NCI-H187 treated with DMSO at 0.1 percent for 48 hours (cell line): ENCODE measurements at regions not wholly inside any gene's neighbourhood (a gene's known extent, or its start where the extent isn't known, plus 50 kb on each side); places are given as distances from the start of the nearest gene placed in this dataset.

Experiments
- DNase-seq: peaks from one replicate; lab custom pipeline; 2025; lab: John Stamatoyannopoulos, UW

DNA sequence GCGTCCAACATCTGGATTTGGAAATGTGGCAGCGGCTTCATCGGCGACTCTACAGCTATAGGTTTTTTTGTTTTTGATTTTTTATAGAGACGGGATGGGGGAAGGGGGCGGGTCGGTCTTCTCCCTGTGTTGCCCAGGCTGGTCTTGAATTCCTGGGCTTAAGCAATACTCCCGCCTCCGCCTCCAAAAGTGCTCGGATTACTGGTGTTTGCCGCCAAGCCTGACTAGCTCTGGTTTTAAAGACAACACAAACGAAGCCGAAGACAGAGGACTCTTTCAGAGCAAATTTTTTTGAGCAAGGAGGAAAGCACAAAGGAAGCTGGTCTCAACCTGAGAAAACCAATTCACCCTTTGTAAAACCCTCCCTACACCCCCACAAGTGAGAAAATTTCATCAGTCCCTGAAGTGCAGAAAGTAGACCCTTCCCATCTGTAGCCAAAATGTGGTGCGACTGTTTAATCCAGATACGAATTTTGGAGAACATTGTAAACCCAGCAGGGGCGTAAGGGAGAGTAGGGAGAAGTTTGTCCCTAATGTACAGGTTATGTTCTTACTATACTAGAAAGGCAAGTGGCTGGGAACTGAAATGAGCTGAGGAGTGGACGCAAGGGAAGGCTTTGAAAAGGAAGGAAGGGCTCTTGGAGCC lies 185.9 kb downstream of the TRIM27 start:
- no peak for DNase-seq

- no peak for DNase-seq
These were observed 185.4 kb downstream of the TRIM27 start for GRCh38 chr6:28738396-28738765.

- DNase-seq = no peak
These were observed 182.4 kb downstream of the TRIM27 start for GRCh38 chr6:28741363-28741762.

DNA sequence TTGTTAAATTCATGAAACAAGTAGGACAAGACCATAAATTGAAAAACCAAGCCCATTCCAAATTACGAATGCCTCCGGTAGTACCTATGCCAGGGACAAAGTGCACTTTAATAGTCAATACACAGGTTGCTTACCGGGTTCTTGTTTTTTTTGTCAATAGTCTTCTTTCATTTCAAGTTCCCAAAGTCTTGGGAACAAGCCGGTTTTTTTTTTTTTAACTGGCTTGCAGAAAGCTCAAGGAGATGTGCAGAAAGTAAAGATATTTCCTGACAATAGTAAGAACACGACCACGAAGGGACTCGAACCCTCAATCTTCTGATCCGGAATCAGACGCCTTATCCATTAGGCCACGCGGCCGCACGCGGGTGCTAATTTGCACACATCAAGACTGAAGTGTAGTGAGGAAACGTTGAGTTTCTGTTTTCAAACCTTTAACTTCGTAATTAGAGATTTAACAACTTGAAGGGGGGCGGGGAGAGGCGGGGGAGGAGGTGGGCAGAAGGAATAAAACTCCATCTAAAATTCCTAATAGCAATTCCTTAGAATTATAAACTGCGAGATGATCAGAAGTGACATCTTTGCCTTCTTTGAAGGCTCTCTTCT lies 181.0 kb downstream of the TRIM27 start:
- no peak for DNase-seq

DNA sequence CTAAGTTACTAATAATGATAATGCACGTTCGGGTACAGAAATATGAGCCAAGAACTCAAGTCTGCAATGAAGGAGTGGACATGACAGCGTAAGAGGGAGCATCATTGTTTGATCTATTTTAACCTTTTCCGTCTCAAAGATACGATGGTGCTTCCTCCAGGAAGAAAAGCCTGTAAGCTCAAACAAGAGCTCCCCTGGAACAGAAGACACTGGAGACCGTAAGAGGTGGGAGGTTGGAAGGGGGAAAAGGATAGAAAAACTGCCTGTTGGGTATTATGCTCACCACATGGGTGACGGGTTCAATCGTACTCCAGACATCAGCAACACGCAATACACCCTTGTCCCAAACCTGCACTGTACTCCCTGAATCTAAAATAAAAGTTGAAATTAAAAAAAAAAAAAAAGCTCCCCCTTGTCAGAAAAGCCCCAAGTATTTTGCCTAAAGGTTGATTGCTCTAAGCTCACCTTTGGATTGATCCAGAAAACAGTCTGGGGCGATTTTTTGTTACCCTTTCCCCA lies 180.5 kb downstream of the TRIM27 start:
- no peak for DNase-seq

GRCh38 chr6:28747083-28747630 lies 176.6 kb downstream of the TRIM27 start:
- no peak for DNase-seq

DNA sequence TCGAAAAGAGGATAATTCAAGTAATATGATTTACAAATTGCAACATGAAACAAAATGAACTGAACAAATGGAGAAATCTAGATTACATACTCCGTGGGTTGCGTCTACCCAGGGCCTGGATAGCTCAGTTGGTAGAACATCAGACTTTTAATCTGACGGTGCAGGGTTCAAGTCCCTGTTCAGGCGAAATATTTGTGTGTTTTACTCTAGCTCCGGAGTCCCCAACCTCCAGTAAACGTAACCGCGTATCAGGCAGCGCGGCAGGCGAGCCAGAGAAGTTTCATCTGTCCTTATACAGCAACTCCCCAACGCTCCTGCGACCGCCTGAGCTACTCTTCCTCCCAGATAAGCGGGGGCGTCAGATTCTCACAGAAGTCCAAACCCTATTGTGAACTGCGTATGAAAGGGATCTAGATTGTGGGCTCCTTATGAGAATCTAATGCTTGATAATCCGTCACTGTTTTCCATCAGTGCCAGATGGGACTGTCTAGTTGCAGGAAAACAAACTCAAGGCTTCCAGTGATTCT lies 176.1 kb downstream of the TRIM27 start:
- DNase-seq = no peak

GRCh38 chr6:28748192-28748591 lies 175.6 kb downstream of the TRIM27 start:
- DNase-seq = no peak

DNA sequence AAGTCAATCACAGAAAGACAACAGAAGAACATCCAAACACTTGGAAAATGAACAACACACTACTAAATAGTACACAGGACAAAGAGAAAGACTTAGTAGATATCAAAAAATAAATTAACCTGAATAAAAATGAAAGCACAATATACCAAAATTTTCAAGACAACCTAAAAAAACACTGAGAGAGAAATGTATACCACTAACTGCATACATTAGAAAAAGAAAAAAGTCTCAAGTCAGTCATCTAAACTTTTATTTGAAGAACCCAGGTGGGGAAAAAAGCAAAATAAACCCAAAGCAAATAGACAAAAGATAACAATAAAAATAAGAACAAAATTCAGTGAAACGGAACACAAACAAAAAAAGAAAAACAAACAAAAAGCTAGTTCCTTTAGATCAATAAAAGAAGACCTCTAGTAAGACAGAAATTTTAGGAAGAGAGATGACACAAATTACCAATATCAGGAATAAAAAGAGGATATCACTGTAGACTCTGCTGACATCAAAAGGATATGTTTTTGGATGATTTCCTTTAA lies 172.8 kb downstream of the TRIM27 start:
- no peak for DNase-seq

DNA sequence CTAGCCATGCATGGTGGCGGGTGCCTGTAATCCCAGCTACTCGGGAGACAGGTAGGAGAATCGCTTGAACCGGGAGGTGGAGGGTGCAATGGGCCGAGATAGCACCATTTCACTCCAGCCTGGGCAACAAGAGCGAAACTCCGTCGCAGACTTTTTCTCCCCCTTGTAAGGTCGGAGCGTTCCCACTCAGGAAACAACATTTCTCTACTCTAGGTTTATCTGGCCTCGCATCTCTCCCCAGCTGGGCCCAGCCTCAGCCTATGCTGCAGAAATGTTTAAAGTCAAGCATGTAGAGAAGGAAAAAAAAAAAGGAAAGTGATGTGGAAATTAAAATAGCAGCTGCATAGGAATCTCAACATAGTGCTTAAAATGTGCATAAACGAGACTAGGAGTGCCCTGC lies 172.3 kb downstream of the TRIM27 start:
- DNase-seq = no peak

DNA sequence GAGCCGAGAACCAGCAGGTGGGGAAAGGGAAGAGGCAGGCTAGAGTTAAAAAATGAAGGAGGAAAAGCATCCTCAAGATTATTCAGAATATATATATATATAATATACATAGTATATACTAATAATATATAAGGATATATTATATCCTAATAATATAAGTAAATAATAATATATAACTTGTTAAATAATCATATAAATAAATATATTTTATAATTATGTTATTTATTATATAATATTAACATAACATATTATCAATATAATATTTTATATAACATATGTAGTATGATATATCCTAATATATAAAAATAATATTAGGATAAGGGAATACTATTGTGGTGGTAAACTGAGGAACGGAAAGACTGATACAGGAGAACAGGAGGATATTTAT lies 171.8 kb downstream of the TRIM27 start:
- DNase-seq = no peak

DNA sequence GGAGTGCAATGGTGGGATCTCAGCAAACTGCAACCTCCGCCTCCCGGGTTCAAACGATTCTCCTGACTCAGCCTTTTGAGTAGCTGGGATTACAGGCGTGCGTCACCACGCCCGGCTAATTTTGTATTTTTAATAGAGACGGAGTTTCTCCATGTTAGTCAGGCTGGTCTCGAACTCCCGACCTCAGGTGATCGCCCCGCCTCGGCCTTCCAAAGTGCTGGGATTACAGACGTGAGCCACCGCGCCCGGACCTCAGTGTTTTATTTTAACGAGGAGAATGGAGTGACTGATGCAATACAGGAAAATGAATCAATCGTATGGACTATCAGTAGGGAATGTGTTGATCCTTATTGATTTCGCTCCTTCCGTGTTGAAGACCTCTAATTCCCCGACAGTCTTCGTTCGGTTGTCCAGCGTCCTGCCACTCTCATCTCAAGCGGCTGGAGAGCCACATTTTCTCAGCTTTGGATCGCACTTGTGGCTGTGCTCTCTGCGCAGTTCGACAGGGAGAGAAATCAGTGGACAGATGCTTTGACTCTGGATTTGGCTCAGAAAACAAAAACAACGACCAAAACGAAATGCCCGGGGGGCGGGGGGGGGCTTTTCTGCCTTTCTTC lies 166.2 kb downstream of the TRIM27 start:
- no peak for DNase-seq

DNA sequence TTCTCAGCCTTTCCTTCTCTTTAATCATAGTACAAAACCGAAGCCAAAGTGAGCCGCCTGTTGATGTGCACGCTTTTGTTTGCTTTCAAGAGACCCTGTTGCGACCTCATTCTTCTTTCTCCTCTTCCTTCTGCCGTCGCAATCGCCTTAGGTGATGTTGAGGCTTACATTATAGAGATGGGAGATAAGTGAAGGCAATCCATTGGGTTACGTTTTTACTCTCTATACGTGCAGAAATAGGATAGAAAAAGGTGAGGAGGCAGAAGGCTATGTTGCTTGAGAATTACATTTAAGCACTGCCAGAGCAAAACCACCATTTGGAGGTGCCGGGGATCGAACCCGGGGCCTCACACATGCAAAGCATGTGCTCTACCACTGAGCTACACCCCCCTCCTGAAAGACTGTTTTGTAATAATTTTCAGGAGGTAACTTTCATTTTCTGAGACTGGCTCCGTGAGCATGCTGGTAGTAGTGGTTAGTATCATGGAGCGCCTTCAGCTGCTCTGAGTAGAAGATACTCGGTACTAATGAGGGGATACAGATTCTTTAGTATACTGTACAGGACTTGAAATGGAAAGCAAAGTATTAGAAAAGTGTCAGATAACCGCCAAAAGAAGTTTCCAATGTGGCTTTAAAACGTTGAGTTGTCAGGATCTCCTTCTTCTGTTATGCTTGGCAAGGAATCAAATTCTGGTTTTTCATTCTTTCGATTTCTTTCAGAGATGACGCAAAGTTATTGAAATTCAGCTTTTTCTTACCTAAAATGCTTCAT lies 165.6 kb downstream of the TRIM27 start:
- DNase-seq = no peak

- DNase-seq = no peak
These were observed 165.0 kb downstream of the TRIM27 start for GRCh38 chr6:28758818-28759235.

DNA sequence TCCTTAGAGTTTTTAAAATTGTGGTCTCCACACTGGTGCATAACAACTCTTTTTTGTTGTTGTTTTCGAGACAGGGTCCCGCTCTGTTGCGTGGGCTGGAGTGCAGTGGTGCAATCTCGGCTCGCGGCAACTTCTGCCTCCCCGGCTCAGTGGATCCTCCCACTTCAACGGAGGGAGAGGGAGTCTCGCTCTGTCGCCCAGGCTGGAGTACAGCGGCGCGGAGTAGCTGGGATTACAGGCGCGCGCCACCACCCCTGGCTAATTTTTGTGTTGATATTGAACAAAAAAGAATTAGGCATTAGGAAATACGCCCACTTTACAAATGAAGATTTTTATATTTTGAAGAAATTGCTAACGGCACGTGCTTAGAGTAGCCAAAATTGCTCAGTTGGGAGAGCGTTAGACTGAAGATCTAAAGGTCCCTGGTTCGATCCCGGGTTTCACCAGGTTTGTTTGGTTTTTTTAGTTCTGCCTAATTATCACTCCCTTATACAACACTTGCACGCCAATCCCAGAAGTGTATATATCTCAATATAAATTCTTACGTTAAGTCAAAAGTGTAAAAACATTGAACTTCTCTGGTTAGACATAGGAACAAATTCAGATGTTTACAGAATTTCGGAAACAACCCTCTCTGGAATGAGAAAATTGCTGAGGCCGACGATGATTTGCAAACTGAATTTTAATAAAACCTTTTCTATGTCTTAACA lies 159.6 kb downstream of the TRIM27 start:
- no peak for DNase-seq

GRCh38 chr6:28764761-28765282 lies 159.0 kb downstream of the TRIM27 start:
- no peak for DNase-seq

DNA sequence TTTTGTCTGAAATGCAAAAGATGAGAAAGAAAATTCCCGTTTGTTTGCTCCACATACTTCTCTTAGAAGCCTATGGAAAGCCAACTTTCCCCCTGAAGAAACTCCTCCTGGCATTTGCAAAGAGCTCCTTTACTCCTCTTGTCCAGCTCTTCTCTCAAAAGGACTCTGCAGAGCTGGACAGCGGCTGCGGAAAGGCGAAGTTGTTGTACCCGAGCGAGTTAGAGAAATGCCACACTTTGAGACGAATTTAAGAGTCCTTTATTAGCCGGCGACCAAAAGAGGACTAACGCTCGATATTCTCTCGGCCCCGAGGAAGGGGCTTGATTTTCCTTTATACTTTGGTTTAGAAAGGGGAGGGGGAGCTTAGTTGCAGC lies 157.8 kb downstream of the TRIM27 start:
- DNase-seq = no peak

GRCh38 chr6:28766426-28766825 lies 157.4 kb downstream of the TRIM27 start:
- DNase-seq = no peak

DNA sequence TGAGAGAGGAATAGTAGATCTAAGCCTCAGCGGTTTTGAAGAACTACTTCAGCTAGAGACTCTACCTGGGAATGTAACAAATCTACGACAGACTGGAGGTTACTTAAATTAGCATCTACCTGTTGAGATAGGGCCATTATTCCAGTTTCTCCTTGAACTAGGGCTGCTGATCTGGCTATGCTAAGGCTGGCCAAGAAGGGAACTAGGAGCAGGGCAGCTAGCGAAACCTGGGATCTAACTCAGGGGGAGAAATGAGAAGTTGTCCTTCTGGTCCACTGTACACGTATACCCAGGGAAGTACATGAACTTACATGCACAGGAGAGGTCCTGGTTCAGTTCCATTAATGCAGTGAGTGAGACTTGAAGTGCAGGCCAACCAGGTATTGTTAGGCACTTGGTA lies 156.7 kb downstream of the TRIM27 start:
- no peak for DNase-seq

DNA sequence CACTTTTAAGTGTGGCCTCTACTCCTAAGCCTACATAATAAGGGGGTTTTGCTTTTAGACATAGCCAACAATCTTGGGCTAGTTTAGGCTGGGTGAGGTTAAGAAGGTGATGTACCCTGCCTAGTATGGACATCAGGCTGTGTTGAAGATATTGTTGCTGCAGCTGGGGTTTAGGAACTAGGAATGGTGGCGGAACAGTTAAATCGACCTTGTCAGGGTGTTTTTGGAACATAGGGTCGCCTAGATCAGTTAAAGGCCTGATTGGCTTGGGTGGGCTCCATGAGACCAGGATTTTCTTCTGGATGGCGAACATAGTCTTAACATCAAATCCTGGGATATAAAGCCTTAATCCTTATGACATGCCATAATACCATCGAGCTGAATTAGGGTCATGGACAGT lies 156.1 kb downstream of the TRIM27 start:
- no peak for DNase-seq
